GM18951 (cell line): ENCODE measurements at regions not wholly inside any gene's neighbourhood (a gene's known extent, or its start where the extent isn't known, plus 50 kb on each side); places are given as distances from the start of the nearest gene placed in this dataset.
"Not testable (repeated sequence)": the region's sequence is repeated elsewhere in the genome, so short reads cannot be mapped to it uniquely, and the experiment has no call there.

ENCODE experiments used
- POLR2A ChIP-seq: IDR thresholded peaks from 4 replicates; pipeline ENCODE4 v1.6.1; 2011; ENCODE audit warnings: mild to moderate bottlenecking; ENCODE audit not compliant: insufficient read length, insufficient read depth; ENCODE audit errors: extremely low read depth
- in situ Hi-C: fragments of 300-500 bp; cut with MboI; formaldehyde crosslinking; loops from one replicate; pipeline ENCODE4 v1.12.0; 2022; ENCODE audit warnings: low sequenced_read_pairs, mixed read lengths, inconsistent platforms; ENCODE audit not compliant: unreplicated experiment

GRCh38 chr12:115817389-115817788 lies 460.1 kb downstream of the MED13L start:
- no peak for TF ChIP-seq POLR2A
- in situ Hi-C loops = no loop called here

GRCh38 chr12:115815924-115816323 lies 461.6 kb downstream of the MED13L start:
- no peak for TF ChIP-seq POLR2A
- in situ Hi-C loops = no loop called here

- TF ChIP-seq POLR2A = no peak
- in situ Hi-C loops = no loop called here
These were observed 464.2 kb downstream of the MED13L start for GRCh38 chr12:115813256-115813655.

- in situ Hi-C loops = no loop called here
- TF ChIP-seq POLR2A = no peak
These were observed 465.6 kb downstream of the MED13L start for GRCh38 chr12:115811929-115812328.

GRCh38 chr12:115811045-115811444 lies 466.4 kb downstream of the MED13L start:
- no peak for TF ChIP-seq POLR2A
- in situ Hi-C loops = no loop called here

GRCh38 chr12:115810122-115810901 lies 467.2 kb downstream of the MED13L start:
- TF ChIP-seq POLR2A = no peak
- in situ Hi-C loops = no loop called here

- in situ Hi-C loops = no loop called here
- no peak for TF ChIP-seq POLR2A
These were observed 471.5 kb downstream of the MED13L start for GRCh38 chr12:115806000-115806399.

- in situ Hi-C loops = no loop called here
- no peak for TF ChIP-seq POLR2A
These were observed 474.7 kb downstream of the MED13L start for GRCh38 chr12:115802767-115803166.

- in situ Hi-C loops = no loop called here
- TF ChIP-seq POLR2A = no peak
These were observed 475.6 kb downstream of the MED13L start for GRCh38 chr12:115801871-115802270.

GRCh38 chr12:115799610-115800009 lies 477.9 kb downstream of the MED13L start:
- no peak for TF ChIP-seq POLR2A
- in situ Hi-C loops = no loop called here

- in situ Hi-C loops = no loop called here
These were observed 479.1 kb downstream of the MED13L start for GRCh38 chr12:115798309-115798917.

GRCh38 chr12:115794659-115795081 lies 482.8 kb downstream of the MED13L start:
- in situ Hi-C loops = no loop called here
- TF ChIP-seq POLR2A = no peak

More at GRCh38 chr12:115798309-115798917, 479.1 kb downstream of the MED13L start:
- TF ChIP-seq POLR2A = no peak

- TF ChIP-seq POLR2A = no peak
- in situ Hi-C loops = no loop called here
These were observed 486.2 kb downstream of the MED13L start for GRCh38 chr12:115791331-115791730.

- in situ Hi-C loops = no loop called here
- TF ChIP-seq POLR2A = no peak
These were observed 487.0 kb downstream of the MED13L start for GRCh38 chr12:115790526-115790925.

- in situ Hi-C loops = not testable (repeated sequence)
These were observed 491.0 kb downstream of the MED13L start for GRCh38 chr12:115786490-115786889.
